Muscle layer of colon (tissue), 2 donors: ENCODE measurements at regions not wholly inside any gene's neighbourhood (a gene's known extent, or its start where the extent isn't known, plus 50 kb on each side); places are given as distances from the start of the nearest gene placed in this dataset.
"Not testable (repeated sequence)": the region's sequence is repeated elsewhere in the genome, so short reads cannot be mapped to it uniquely, and the experiment has no call there.

Experiments used
- H3K27ac ChIP-seq: one replicate; pipeline ENCODE4 v1.7.0; 2013; ENCODE audit warnings: low read depth, mild to moderate bottlenecking, low read length, moderate library complexity
- H3K27me3 ChIP-seq, 2 donors: one replicate each; pipeline ENCODE4 v1.7.0; 2013; ENCODE audit warnings: low read length in 2 of 2, mild to moderate bottlenecking in 2 of 2; ENCODE audit not compliant: insufficient read depth in 2 of 2, control insufficient read depth in 1 of 2
- H3K36me3 ChIP-seq: one replicate; pipeline ENCODE4 v1.7.0; 2013; ENCODE audit warnings: mild to moderate bottlenecking, low read length; ENCODE audit not compliant: insufficient read depth
- H3K4me1 ChIP-seq: one replicate; pipeline ENCODE4 v1.7.0; 2013; ENCODE audit warnings: mild to moderate bottlenecking, low read length; ENCODE audit not compliant: insufficient read depth
- H3K4me3 ChIP-seq, 2 donors: one replicate each; pipeline ENCODE4 v1.7.0; 2013; ENCODE audit warnings: low read length in 2 of 2, low read depth in 1 of 2, mild to moderate bottlenecking in 1 of 2, moderate library complexity in 1 of 2
- H3K9ac ChIP-seq: one replicate; pipeline ENCODE4 v1.7.0; 2013; ENCODE audit warnings: low read length
- H3K9me3 ChIP-seq: one replicate; pipeline ENCODE4 v1.7.0; 2013; ENCODE audit warnings: mild to moderate bottlenecking, low read length
- donor health status: abdominal sarcoma.
- donor health status: Adenocarcinoma of cecum.

DNA sequence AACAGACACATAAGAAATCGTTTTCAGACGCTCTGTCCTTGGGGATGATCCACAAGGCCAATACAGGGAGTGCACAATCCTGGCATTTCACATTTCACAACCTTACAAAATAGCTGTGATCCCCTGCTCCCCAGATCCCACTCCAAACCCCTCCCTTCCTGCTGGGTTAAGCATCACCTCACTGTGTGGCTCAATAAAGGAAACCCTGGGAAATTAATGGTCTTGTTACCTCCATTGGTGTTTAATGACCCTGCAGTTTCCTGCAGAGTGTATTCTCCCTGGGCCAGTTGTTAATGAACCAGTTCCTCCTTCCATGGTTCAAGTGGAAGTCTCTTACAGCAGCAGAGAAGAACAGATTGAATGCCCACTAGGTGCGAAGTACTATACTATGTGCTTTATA, 334.7 kb downstream of the OMA1 start:
- no peak overlapping the region for H3K9ac ChIP-seq
- H3K27me3 ChIP-seq = no peaks in the 10 kb centered on the region
- H3K36me3 ChIP-seq = no peaks in the 10 kb centered on the region
- no peaks in the 10 kb centered on the region for H3K9me3 ChIP-seq
- no peak overlapping the region for H3K4me3 ChIP-seq
- H3K27ac ChIP-seq = no peak overlapping the region
- H3K4me1 ChIP-seq = no peaks in the 10 kb centered on the region

DNA sequence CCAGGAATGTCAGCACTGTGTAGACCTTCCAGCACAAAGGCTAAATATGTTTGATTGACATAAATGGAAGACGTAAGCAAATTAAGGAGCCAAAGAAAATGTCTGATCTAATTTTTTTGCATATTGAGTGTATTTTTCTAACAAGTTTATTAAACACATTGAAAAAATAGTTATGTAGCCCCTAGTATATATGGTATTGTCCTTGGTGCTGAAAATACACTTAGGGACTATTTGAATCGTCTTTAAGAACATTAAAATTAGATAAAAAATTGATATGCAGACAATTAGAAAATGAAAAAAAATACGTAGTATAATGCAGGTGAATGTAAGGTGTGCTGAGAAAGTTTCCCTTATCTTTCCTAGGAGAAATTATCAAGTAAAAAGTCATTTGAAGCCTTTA, 337.0 kb downstream of the OMA1 start:
- Histone ChIP-seq H3K9me3 (no peaks in the 10 kb centered on the region), H3K9ac (no peak overlapping the region), H3K4me1 (no peaks in the 10 kb centered on the region), H3K4me3 (no peak overlapping the region), H3K36me3 (no peaks in the 10 kb centered on the region), H3K27ac (no peak overlapping the region), H3K27me3 (no peaks in the 10 kb centered on the region)

DNA sequence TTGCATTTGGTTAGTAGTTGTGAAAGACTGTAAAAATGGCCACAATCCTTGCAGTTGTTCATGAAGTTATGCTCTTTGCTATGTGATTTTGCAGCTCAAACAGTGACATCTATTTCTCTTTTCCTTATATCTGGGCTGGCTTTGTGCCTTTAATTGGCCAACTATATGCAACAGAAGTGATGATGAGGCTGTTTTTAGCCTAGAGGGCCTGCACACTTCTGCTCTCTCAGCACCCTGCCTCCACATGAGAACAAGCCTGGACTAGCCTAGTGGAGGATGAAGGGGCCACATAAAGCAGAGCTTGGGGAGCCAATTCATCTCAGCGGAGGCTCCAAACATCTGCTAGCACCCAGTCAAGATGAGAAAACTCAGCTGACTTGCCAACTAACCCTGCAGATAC, 339.8 kb downstream of the OMA1 start:
- no peak overlapping the region for H3K9ac ChIP-seq
- H3K27me3 ChIP-seq = no peaks in the 10 kb centered on the region
- no peaks in the 10 kb centered on the region for H3K9me3 ChIP-seq
- no peaks in the 10 kb centered on the region for H3K4me1 ChIP-seq
- H3K36me3 ChIP-seq = no peaks in the 10 kb centered on the region
- H3K27ac ChIP-seq = no peak overlapping the region
- no peak overlapping the region for H3K4me3 ChIP-seq

DNA sequence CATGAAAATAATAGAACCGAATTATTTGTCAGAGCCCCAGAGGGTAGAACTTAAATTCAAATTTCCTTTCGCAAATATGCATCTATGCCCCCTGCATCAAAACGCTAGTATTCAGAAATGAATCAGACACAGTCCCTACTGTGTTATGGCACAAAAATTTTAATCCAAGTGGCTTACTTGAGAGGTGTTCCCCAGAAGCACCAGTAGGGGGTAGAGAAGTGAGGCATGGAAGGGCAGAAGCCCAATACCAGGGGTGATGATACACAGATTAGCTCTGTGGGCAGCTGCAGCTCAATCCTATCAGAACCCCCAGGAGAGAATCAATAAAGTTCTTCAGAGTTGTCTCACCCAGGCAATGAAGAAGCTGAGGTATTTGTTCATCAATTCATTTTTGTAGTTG, 342.2 kb downstream of the OMA1 start:
- H3K27ac ChIP-seq = no peak overlapping the region
- no peaks in the 10 kb centered on the region for H3K4me1 ChIP-seq
- H3K27me3 ChIP-seq = no peaks in the 10 kb centered on the region
- no peaks in the 10 kb centered on the region for H3K9me3 ChIP-seq
- no peak overlapping the region for H3K4me3 ChIP-seq
- H3K9ac ChIP-seq = no peak overlapping the region
- no peaks in the 10 kb centered on the region for H3K36me3 ChIP-seq

DNA sequence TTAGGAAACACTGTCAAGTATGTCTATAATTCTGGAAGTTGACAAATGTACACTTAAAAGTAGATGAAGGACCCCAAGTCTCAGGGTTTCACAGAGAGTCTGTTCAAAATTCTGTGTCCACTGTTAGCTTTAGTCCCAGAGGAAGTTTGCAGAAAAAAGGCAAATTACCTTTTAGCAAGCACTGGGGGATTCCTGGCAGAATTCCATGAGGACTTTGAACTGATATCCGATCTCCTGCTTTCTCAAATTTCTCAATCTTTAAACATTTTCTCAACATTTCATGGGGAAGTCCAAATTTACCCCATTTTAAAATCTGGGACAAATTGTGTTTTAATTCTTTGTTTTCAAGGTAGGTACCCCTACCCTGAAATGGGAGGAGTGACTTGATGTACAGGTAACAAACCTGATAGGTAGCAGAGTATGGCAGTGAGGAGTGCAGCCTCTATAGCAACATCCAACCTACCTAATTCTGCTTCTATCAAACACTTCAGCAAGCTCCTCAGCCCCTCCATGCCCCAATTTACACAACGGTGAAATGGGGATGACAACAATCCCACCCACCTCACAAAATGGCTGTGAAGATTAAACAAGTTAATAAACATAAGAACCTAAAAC, 344.9 kb downstream of the OMA1 start:
- H3K9ac ChIP-seq = no peak overlapping the region
- no peaks in the 10 kb centered on the region for H3K36me3 ChIP-seq
- H3K4me1 ChIP-seq = no peaks in the 10 kb centered on the region
- H3K4me3 ChIP-seq = no peak overlapping the region
- H3K9me3 ChIP-seq = no peaks in the 10 kb centered on the region
- H3K27ac ChIP-seq = no peak overlapping the region
- H3K27me3 ChIP-seq = no peaks in the 10 kb centered on the region

DNA sequence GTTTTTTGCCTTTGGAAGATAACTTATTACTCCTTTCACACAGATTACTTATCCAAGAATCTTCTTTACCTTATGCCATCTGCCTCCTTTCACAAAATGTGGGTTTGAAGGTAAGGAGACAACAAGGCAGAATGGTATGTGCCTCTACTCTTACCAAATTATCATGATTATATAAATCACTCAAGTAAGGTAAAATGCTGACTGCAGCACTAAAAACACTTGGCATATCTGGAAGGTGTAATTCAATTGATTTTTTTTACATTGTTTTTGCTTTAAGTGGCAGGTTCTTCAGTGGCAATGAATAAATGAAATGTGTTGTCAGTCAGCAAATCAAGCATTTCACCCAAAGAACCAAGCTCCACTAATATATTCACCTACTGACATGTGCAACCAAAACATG, 346.1 kb downstream of the OMA1 start:
- no peaks in the 10 kb centered on the region for H3K36me3 ChIP-seq

DNA sequence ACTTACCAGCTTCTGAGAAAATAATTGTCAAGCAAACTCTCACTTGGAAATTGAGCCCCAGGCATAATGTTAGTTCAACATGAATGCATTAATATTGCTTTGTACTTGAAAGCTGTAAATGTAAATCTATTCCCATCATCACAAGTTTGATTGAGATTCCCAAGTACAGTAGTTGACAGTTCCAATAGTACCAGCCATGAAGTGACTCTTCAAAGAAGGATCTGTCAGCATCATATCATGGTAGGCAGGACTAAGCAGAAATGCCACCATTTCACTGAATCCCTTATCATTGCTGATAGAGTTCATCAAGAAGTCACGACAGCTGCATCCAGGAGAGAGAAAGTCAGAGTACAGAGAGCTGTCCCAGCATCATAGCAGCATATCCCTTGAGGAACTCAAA, 348.7 kb downstream of the OMA1 start:
- no peak overlapping the region for H3K4me3 ChIP-seq
- no peak overlapping the region for H3K9ac ChIP-seq
- H3K9me3 ChIP-seq = no peaks in the 10 kb centered on the region
- no peaks in the 10 kb centered on the region for H3K36me3 ChIP-seq
- H3K4me1 ChIP-seq = no peaks in the 10 kb centered on the region
- H3K27me3 ChIP-seq = no peaks in the 10 kb centered on the region
- no peak overlapping the region for H3K27ac ChIP-seq

More for the DNA sequence above, 346.1 kb downstream of the OMA1 start:
- Histone ChIP-seq H3K9me3 (no peaks in the 10 kb centered on the region), H3K27me3 (no peaks in the 10 kb centered on the region), H3K4me1 (no peaks in the 10 kb centered on the region), H3K27ac (no peak overlapping the region), H3K4me3 (no peak overlapping the region), H3K9ac (no peak overlapping the region)

DNA sequence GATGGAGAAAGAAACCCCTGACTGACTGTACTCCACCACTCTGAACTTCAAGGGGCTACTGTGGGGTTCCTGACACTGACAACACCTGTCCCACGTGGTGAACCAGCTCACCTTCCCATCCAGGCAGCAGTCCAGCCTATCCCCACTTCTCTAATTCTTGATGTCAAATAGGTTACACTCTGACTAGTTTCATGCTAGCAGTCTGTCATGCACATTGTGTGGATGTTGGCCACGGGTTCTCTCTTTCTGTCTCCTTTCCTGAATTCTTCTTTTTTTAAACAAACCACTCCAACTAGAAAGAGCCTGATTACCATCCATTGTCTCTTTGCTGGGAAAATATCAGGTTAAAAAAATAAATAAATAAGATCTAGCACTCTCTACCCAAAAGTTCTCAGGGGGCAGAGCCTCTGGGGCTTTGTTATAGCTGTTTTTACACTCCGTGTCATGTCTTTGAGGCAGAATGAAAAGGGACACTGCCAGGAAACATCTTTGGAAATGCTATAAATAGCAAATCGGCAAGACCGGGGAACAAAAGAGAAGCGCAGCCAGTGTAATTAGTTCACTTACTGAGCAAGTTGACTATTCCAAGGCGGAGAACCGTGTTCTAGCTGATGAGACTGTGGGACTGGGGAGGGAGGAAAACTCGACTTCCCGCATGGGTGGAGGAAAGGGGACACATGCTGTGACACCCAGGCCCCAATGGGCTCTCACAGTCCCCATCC, 356.1 kb downstream of the OMA1 start:
- Histone ChIP-seq H3K9me3 (no peaks in the 10 kb centered on the region), H3K36me3 (no peaks in the 10 kb centered on the region), H3K4me3 (no peak overlapping the region), H3K9ac (no peak overlapping the region), H3K4me1 (no peaks in the 10 kb centered on the region), H3K27me3 (no peaks in the 10 kb centered on the region), H3K27ac (no peak overlapping the region)

DNA sequence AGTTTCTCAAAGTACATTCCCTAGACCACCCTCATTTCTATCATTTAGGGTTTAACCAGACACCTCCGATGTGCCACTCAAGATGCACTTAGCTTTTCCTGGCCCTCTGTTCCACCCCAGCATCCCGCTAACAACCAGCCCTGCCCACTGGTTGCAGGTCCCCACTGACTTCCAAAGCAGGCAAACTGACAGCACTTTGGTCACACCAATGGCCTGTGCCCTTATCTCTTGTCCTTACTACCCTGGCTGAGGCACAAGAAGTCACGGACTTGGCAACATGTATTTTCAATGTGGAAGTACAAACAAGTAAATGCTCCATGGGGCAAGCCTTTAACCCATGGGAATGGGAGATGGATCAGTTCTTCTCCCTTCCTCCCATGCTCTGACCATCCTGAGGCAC, 357.1 kb downstream of the OMA1 start:
- Histone ChIP-seq H3K36me3 (no peaks in the 10 kb centered on the region), H3K27ac (no peak overlapping the region), H3K4me1 (no peaks in the 10 kb centered on the region), H3K27me3 (no peaks in the 10 kb centered on the region), H3K9ac (no peak overlapping the region), H3K9me3 (no peaks in the 10 kb centered on the region), H3K4me3 (no peak overlapping the region)

DNA sequence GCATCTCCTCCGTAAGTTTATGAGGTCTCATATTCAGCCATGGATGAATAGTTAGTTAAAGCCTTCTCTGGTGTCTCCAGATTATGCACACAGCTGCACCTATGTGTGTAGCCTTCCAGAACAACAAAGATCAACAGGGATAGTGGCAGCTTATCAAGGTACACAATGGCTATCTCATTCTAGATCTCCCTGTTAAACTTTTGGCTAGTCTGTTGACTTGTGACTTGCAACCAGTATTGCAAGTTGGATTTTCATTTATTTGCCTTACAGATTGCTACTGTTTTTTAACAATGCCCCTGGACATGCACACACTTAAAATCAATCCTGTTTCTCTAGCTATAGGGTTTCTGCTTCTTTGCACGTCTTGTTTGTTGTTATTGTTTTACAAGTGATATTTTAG, 363.2 kb downstream of the OMA1 start:
- H3K27ac ChIP-seq = no peak overlapping the region
- no peaks in the 10 kb centered on the region for H3K36me3 ChIP-seq
- H3K27me3 ChIP-seq = no peaks in the 10 kb centered on the region
- no peak overlapping the region for H3K4me3 ChIP-seq
- H3K4me1 ChIP-seq = no peaks in the 10 kb centered on the region
- H3K9ac ChIP-seq = no peak overlapping the region
- no peaks in the 10 kb centered on the region for H3K9me3 ChIP-seq

DNA sequence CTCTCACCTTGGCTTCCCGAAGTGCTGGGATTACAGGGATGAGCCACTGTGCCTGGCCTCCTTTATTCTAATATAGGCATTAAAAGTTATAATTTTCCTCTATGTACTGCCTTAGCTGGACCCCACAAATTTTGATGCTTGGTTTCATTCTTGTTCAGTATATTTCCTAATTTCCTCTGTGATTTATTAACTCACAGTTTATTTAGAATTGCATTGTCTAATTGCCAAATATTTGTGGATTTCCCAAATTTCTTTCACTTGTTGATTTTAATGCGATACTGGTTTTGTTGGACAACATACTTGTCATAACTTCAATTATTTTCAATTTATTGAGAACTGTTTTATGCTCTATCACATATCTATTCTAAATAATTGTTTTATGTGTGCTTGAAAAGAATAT, 366.0 kb downstream of the OMA1 start:
- Histone ChIP-seq H3K9me3 (no peaks in the 10 kb centered on the region), H3K27me3 (no peaks in the 10 kb centered on the region), H3K4me3 (no peak overlapping the region), H3K36me3 (no peaks in the 10 kb centered on the region), H3K9ac (no peak overlapping the region), H3K27ac (no peak overlapping the region), H3K4me1 (no peaks in the 10 kb centered on the region)

DNA sequence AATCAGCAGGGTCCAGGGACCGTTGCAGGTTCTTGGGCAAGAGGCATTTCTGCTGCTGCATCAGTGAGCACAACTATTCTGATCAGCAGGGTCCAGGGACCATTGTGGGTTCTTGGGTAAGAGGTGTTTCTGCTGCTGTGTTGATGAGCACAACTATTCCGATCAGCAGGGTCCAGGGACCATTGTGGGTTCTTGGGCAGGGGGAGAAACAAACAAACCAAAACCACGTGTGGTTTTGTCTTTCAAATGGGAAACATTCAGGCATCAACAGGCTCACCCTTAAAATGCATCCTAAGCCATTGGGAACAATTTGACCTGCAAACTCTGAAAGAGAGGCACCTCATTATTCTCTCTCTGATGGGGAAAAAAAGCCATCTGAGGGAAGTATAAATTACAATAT, 377.4 kb downstream of the OMA1 start:
- H3K27ac ChIP-seq, H3K36me3 ChIP-seq, H3K9ac ChIP-seq, H3K4me1 ChIP-seq, H3K4me3 ChIP-seq, H3K9me3 ChIP-seq, H3K27me3 ChIP-seq: not testable (repeated sequence)
